Mesenchymal stem cell (in vitro differentiated cells and primary cell): ENCODE measurements at regions not wholly inside any gene's neighbourhood (a gene's known extent, or its start where the extent isn't known, plus 50 kb on each side); places are given as distances from the start of the nearest gene placed in this dataset.

Experiments used
- DNase-seq: peaks from one replicate; pipeline ENCODE4 v3.0.0-alpha.2; 2013
- H2AFZ ChIP-seq: one replicate; pipeline ENCODE4 v1.6.1; 2013; ENCODE audit warnings: low read depth, mild to moderate bottlenecking, control low read depth, inconsistent platforms, low read length, moderate library complexity
- H2AK5ac ChIP-seq: 2 replicates; pipeline ENCODE4 v1.6.1; 2013; ENCODE audit warnings: low read length, moderate library complexity, mild to moderate bottlenecking, inconsistent platforms; ENCODE audit not compliant: severe bottlenecking
- H2BK120ac ChIP-seq: one replicate; pipeline ENCODE4 v1.6.1; 2013; ENCODE audit warnings: low read depth, mild to moderate bottlenecking, inconsistent platforms, low read length, moderate library complexity
- H2BK12ac ChIP-seq, 2 experiments: one replicate each; pipeline ENCODE4 v1.6.1; 2013; ENCODE audit warnings: inconsistent platforms in 2 of 2, low read length in 2 of 2, mild to moderate bottlenecking in 2 of 2, moderate library complexity in 2 of 2, control low read depth in 1 of 2
- H2BK15ac ChIP-seq: one replicate; pipeline ENCODE4 v1.6.1; 2013; ENCODE audit warnings: mild to moderate bottlenecking, low read depth, inconsistent platforms; ENCODE audit not compliant: poor library complexity, severe bottlenecking
- H2BK5ac ChIP-seq: 2 replicates; pipeline ENCODE4 v1.6.1; 2013; ENCODE audit warnings: low read depth, mild to moderate bottlenecking, low read length, control low read depth, inconsistent platforms; ENCODE audit not compliant: poor library complexity, severe bottlenecking
- H3K14ac ChIP-seq, 2 experiments: one replicate each; pipeline ENCODE4 v1.6.1; 2013; ENCODE audit warnings: inconsistent platforms in 2 of 2, low read length in 2 of 2, control low read depth in 1 of 2, mild to moderate bottlenecking in 1 of 2, moderate library complexity in 1 of 2
- H3K18ac ChIP-seq, 2 experiments: one replicate each; pipeline ENCODE4 v1.6.1; 2013; ENCODE audit warnings: inconsistent platforms in 2 of 2, low read length in 2 of 2, control low read depth in 1 of 2, low read depth in 1 of 2, mild to moderate bottlenecking in 1 of 2
- H3K23ac ChIP-seq, 2 experiments: one replicate each; pipeline ENCODE4 v1.6.1; 2013; ENCODE audit warnings: inconsistent platforms in 2 of 2, low read length in 2 of 2, mild to moderate bottlenecking in 2 of 2, moderate library complexity in 2 of 2, control low read depth in 1 of 2
- H3K27ac ChIP-seq: 2 replicates; pipeline ENCODE4 v1.5.1; 2013; ENCODE audit warnings: mild to moderate bottlenecking, moderate library complexity, low read length, control low read depth, inconsistent platforms; ENCODE audit not compliant: poor library complexity, severe bottlenecking
- H3K27me3 ChIP-seq, 2 experiments: 2 replicates each; pipeline versions ENCODE4 v1.6.1 to v1.7.0; 2013; ENCODE audit warnings: low read length in 2 of 2, mild to moderate bottlenecking in 2 of 2, moderate library complexity in 2 of 2, control low read depth in 1 of 2, inconsistent platforms in 1 of 2; ENCODE audit not compliant: control insufficient read depth in 1 of 2, insufficient read depth in 1 of 2
- H3K36me3 ChIP-seq, 2 experiments: 2 replicates each; pipeline versions ENCODE4 v1.6.1 to v1.7.0; 2013; ENCODE audit warnings: low read length in 2 of 2, control low read depth in 1 of 2, inconsistent platforms in 1 of 2, low read depth in 1 of 2, mild to moderate bottlenecking in 1 of 2; ENCODE audit not compliant: insufficient read depth in 2 of 2, control insufficient read depth in 1 of 2
- H3K4ac ChIP-seq, 2 experiments: one replicate each; pipeline ENCODE4 v1.6.1; 2013; ENCODE audit warnings: inconsistent platforms in 2 of 2, low read length in 2 of 2, mild to moderate bottlenecking in 2 of 2, moderate library complexity in 2 of 2, control low read depth in 1 of 2, low read depth in 1 of 2
- H3K4me1 ChIP-seq: 2 replicates; pipeline ENCODE4 v1.6.1; 2013; ENCODE audit warnings: low read depth, low read length, control low read depth; ENCODE audit not compliant: control insufficient read depth, insufficient read depth
- H3K4me2 ChIP-seq: 2 replicates; pipeline ENCODE4 v1.6.1; 2013; ENCODE audit warnings: low read length, mild to moderate bottlenecking, inconsistent platforms; ENCODE audit not compliant: poor library complexity, severe bottlenecking
- H3K4me3 ChIP-seq, 2 experiments: 2 replicates each; pipeline versions ENCODE4 v1.5.1 to v1.7.0; 2013; ENCODE audit warnings: low read length in 2 of 2, mild to moderate bottlenecking in 2 of 2, control low read depth in 1 of 2, low read depth in 1 of 2; ENCODE audit not compliant: insufficient read depth in 1 of 2
- H3K79me1 ChIP-seq: replicated peaks from 2 replicates; pipeline ENCODE4 v1.6.1; 2013; ENCODE audit warnings: mild to moderate bottlenecking, control low read depth, low read length, inconsistent platforms; ENCODE audit not compliant: poor library complexity, severe bottlenecking
- H3K9ac ChIP-seq: 2 replicates; pipeline ENCODE4 v1.7.0; 2013; ENCODE audit warnings: mild to moderate bottlenecking, low read length, moderate library complexity
- H3K9me3 ChIP-seq: 2 replicates; pipeline ENCODE4 v1.7.0; 2013; ENCODE audit warnings: mild to moderate bottlenecking, low read length; ENCODE audit not compliant: control insufficient read depth
- H4K8ac ChIP-seq: one replicate; pipeline ENCODE4 v1.6.1; 2013; ENCODE audit warnings: inconsistent platforms, mild to moderate bottlenecking, low read length, moderate library complexity
- H4K91ac ChIP-seq: one replicate; pipeline ENCODE4 v1.6.1; 2013; ENCODE audit warnings: mild to moderate bottlenecking, low read length, inconsistent platforms
- WGBS: methylation state at CpG from one replicate; pipeline ENCODE4 v1.1.7; 2013; ENCODE audit warnings: mixed read lengths; 5-methylcytosine and 5-hydroxymethylcytosine counted together

DNA sequence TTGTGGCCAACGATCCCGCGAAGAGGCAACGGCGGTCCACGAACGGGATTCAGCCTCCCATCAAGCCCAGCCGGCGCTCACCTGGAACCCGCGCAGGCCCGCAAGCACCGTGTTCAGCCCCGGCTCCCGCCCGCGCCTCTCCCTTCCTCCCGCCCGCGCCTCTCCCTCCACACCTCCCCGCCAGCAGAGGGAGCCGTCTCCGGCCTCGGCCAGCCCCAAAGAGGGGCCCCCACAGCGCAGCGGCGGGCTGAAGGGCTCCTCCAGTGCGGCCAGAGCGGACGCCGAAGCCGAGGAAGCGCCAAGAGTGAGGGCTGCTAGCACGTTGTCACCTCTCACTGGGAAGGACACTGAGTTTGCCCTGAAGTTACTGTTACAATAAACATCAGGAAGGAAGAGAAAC lies 55.3 kb upstream of the LAPTM4A start:
- peak overlapping the region in 1 of 2 experiments; percentile 35 for H2BK12ac ChIP-seq
- H2BK120ac ChIP-seq: no peak overlapping the region
- H2AFZ ChIP-seq: no peak overlapping the region
- H2BK5ac ChIP-seq: no peak overlapping the region
- no peaks in the 10 kb centered on the region for H3K36me3 ChIP-seq
- no peak overlapping the region for H2BK15ac ChIP-seq
- H3K18ac ChIP-seq: peak overlapping the region in 1 of 2 experiments; percentile 6
- peak overlapping the region in 1 of 2 experiments; percentile 67 for H3K4me3 ChIP-seq
- H3K14ac ChIP-seq: no peak overlapping the region
- no peak overlapping the region for H3K27ac ChIP-seq
- no peak overlapping the region for H3K9ac ChIP-seq
- no peaks in the 10 kb centered on the region for H3K79me1 ChIP-seq
- no peak overlapping the region for H2AK5ac ChIP-seq
- H3K9me3 ChIP-seq: peaks cover 3% of the 10 kb centered on the region
- peak overlapping the region; percentile 2 for H4K91ac ChIP-seq
- DNase-seq: no peak
- H3K27me3 ChIP-seq: no peaks in the 10 kb centered on the region
- H3K4me1 ChIP-seq: peaks cover 9% of the 10 kb centered on the region
- no peak overlapping the region for H3K4ac ChIP-seq
- no peak overlapping the region for H3K23ac ChIP-seq
- H3K4me2 ChIP-seq: no peak overlapping the region
- WGBS: 40% methylated on average over 31 of the region's 34 CpGs
- peak overlapping the region; percentile 45 for H4K8ac ChIP-seq

DNA sequence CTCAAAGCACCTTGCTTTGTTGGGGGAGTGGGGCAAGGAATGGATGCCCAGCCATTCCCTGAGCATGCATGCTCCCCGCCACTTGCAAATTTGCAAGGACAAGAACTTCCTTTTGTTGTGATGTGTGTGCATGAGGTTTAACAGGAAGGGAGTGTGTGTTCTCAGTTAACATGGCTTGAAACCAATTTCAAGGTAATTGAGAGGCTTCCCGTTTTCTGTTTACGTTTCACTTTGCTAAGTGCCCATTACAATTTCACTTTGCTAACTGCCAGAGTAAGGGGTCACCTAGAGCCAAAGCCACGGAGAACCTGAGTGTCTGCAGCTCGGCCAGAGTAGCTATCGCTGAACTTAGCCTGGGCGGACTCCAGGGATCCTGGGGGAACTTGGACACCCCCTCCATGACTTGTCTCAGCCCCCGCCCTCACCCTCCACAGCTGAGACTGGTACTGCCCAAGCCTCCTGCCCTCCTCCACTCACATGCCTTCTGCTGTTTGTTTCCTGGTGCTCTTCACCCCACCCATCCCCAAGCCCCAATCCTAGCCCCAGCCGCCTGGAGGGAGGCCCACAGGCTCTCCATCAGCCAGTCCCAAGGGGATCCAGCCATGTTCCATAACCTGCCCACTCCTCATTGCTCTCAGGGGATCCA lies 53.6 kb upstream of the LAPTM4A start:
- no peak overlapping the region for H3K18ac ChIP-seq
- no peak overlapping the region for H2AK5ac ChIP-seq
- H2BK120ac ChIP-seq: peak overlapping the region; percentile 11
- no peak overlapping the region for H2BK15ac ChIP-seq
- H3K4me2 ChIP-seq: no peak overlapping the region
- no peak overlapping the region for H2BK12ac ChIP-seq
- H3K4me3 ChIP-seq: no peak overlapping the region
- 66% methylated on average over 9 of the region's 9 CpGs for WGBS
- H3K14ac ChIP-seq: no peak overlapping the region
- no peak overlapping the region for H2AFZ ChIP-seq
- H4K8ac ChIP-seq: peak overlapping the region; percentile 69
- H3K27ac ChIP-seq: no peak overlapping the region
- H3K4me1 ChIP-seq: peaks cover 3% of the 10 kb centered on the region
- H3K9me3 ChIP-seq: no peaks in the 10 kb centered on the region
- no peak overlapping the region for H4K91ac ChIP-seq
- H2BK5ac ChIP-seq: no peak overlapping the region
- DNase-seq: no peak
- no peak overlapping the region for H3K4ac ChIP-seq
- no peak overlapping the region for H3K9ac ChIP-seq
- H3K36me3 ChIP-seq: no peaks in the 10 kb centered on the region
- no peak overlapping the region for H3K23ac ChIP-seq
- H3K27me3 ChIP-seq: no peaks in the 10 kb centered on the region
- H3K79me1 ChIP-seq: no peaks in the 10 kb centered on the region

DNA sequence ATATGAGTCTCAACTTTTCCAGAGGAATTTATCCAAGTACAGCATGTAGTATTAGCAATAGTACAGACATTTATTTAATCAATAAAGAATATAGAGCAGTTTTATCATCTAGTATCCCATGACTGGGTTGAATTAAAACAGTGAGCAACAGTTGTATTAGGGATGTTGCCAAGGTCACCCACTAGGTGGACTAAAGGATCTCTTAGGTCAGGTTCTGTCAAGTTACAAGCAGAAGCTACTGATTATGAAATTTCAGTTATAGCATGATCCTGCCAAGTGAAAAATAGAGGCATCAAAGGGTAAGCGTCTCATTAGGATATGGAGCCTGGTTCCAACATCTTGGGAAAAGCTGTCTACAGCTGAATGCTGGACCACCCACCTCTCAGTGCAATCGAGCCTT lies 52.1 kb upstream of the LAPTM4A start:
- Histone ChIP-seq H3K4me2 (no peak overlapping the region), H4K8ac (no peak overlapping the region), H3K36me3 (no peaks in the 10 kb centered on the region), H3K23ac (no peak overlapping the region), H3K4me3 (no peak overlapping the region), H3K27ac (no peak overlapping the region), H3K18ac (no peak overlapping the region), H2BK5ac (no peak overlapping the region), H3K9ac (no peak overlapping the region), H3K4me1 (no peaks in the 10 kb centered on the region), H3K4ac (no peak overlapping the region), H3K14ac (no peak overlapping the region), H3K79me1 (no peaks in the 10 kb centered on the region), H2BK120ac (no peak overlapping the region), H3K9me3 (no peaks in the 10 kb centered on the region), H3K27me3 (no peaks in the 10 kb centered on the region), H2BK12ac (no peak overlapping the region), H2BK15ac (no peak overlapping the region), H4K91ac (no peak overlapping the region), H2AFZ (no peak overlapping the region), H2AK5ac (no peak overlapping the region)
- DNase-seq: peak; percentile 35
- WGBS: 89% methylated on average over 2 of the region's 2 CpGs
